ENCODE measurements at regions not wholly inside any gene's neighbourhood (a gene's known extent, or its start where the extent isn't known, plus 50 kb on each side); places are given as distances from the start of the nearest gene placed in this dataset.
"Not testable (repeated sequence)": the region's sequence is repeated elsewhere in the genome, so short reads cannot be mapped to it uniquely, and the experiment has no call there.

DNA sequence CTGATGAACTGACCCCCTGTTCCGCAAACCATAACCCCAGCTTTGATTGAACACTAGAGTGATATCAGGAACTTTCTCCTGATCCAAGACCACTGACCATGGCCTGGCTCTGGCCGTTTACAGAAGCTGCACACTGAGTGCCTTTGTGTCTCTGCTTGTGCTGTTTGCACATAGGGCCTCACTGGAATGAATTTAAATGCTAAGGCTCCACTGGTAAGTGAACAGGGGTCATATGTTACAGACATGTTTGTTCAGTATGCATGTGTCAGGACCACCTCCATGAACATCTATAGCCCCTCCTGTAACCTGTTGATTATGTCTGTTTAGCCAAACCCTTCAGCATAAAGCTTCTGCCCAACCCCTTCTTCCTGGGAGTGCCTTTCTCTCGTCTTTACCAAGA is 1239.8 kb downstream of the TMEM121 start:
- WGBS, 2 donors: 42 to 45% methylated on average over 3 of the region's 3 CpGs
- DNase-seq: no peak

DNA sequence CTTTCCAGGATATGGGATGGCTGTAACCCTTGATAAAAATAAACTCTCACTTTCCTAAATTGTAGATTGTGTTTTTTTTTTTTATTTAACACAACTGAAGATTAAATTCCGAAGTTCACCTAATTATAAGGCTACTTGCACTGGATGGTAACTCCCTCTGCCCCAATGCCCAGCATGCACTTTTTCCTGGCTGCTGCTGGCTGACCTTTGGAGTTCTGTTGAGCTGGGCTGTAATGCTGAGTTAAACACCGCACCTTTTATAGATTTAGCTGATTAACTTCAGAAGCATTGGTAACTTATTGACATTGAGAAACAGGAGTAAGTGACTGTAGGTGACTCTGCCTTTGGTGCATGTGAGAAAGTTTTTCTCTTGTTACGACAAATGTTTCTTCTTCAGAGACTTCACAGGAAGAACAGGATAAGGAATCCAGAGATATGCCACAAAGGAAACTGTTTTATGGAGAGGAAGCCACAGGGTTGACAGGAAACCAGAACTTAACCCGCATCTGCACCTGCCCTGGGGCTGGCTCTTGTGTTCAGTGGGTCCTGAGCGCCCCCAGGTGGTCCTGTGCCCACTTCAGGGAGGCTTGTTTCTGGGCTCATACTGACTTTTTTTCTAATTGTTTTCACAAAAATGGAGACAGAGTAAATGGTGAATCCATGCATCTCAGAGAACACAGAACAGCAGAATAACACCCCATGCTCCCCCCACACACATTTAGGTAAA is 1240.3 kb downstream of the TMEM121 start:
- H3K27ac ChIP-seq; ATAC-seq; DNase-seq; intact Hi-C loops (cut with DNase I); H3K36me3 ChIP-seq (replicated peaks in 1 of 2; ENCODE audit: insufficient read depth in 1 of 2, low read depth in 2 of 2); H3K9me3 ChIP-seq; H3K27me3 ChIP-seq; H3K4me1 ChIP-seq; H3K4me3 ChIP-seq: not testable (repeated sequence)
- 17 to 33% methylated on average over 5 of the region's 5 CpGs for WGBS, 2 donors

More for the DNA sequence above, 1239.8 kb downstream of the TMEM121 start:
- H3K36me3 ChIP-seq (replicated peaks in 1 of 2; ENCODE audit: insufficient read depth in 1 of 2, low read depth in 2 of 2): no peaks in the 10 kb centered on the region
- H3K4me1 ChIP-seq: no peaks in the 10 kb centered on the region
- H3K27me3 ChIP-seq: no peaks in the 10 kb centered on the region
- no peak for ATAC-seq
- no peaks in the 10 kb centered on the region for H3K9me3 ChIP-seq
- no peak overlapping the region for H3K27ac ChIP-seq
- TF ChIP-seq, protein P1, sequence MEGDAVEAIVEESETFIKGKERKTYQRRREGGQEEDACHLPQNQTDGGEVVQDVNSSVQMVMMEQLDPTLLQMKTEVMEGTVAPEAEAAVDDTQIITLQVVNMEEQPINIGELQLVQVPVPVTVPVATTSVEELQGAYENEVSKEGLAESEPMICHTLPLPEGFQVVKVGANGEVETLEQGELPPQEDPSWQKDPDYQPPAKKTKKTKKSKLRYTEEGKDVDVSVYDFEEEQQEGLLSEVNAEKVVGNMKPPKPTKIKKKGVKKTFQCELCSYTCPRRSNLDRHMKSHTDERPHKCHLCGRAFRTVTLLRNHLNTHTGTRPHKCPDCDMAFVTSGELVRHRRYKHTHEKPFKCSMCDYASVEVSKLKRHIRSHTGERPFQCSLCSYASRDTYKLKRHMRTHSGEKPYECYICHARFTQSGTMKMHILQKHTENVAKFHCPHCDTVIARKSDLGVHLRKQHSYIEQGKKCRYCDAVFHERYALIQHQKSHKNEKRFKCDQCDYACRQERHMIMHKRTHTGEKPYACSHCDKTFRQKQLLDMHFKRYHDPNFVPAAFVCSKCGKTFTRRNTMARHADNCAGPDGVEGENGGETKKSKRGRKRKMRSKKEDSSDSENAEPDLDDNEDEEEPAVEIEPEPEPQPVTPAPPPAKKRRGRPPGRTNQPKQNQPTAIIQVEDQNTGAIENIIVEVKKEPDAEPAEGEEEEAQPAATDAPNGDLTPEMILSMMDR (IDR thresholded peaks at IDR 0.05): no peak
- TF ChIP-seq POLR2A (IDR thresholded peaks at IDR 0.05): no peak
- H3K4me3 ChIP-seq: no peak overlapping the region
- intact Hi-C loops (cut with DNase I): no loop called here

DNA sequence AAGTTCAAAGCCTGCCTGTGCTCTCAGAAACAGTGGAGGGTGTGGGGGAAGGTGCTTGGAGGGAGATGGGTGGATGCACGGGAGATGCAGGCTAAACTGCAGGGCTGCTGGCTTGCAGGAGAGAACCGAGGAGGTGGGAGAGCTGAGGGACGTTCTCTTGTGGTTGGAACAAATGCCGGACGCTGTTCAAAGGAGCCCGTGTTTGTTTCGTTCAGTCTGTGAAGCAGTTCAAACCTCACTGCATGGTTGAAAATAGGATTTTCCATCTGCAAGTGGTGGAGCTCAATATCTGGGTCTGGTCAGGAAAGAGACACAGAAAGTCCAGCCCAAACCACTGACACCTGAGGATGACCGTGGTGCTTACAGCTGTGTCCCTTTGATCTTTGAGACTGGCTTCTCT is 1241.8 kb downstream of the TMEM121 start:
- H3K4me3 ChIP-seq; H3K36me3 ChIP-seq (replicated peaks in 1 of 2; ENCODE audit: insufficient read depth in 1 of 2, low read depth in 2 of 2); DNase-seq; H3K9me3 ChIP-seq; intact Hi-C loops (cut with DNase I); H3K4me1 ChIP-seq; H3K27me3 ChIP-seq; ATAC-seq; H3K27ac ChIP-seq: not testable (repeated sequence)
- 43 to 44% methylated on average over 8 of the region's 8 CpGs for WGBS, 2 donors

DNA sequence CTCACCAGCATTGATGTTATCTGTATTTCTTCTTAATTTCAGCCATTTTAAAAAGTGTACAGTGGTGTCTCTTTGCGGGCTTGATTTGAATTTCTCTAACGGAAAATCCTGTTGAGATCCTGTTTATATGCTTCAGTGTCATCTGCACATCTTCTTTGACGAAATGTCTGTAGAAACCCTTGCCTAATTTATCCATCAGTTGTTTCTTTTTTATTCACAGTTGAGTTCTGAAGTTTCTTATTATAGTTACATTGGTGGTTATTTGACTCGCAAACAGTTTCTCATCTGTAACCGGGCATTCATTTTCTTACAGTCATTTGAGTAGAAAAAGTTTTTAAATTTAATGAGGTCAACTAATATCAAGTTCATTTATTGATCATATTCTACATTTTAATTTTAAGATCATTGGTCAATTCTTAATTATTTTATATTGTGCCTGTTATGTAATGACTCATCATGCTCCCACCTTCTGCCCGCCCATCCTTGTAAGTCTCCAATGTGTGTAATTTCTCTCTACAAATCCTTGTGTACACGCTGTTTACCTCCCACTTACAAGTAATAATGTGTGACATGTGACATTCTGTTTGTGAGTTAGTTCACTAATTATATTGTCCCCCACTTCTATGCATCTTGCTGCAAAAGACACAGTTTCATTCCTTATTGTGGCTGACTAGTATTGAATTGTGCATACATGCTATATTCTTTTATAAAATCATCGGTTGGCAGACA is 1242.8 kb downstream of the TMEM121 start:
- intact Hi-C loops (cut with DNase I); H3K36me3 ChIP-seq (replicated peaks in 1 of 2; ENCODE audit: insufficient read depth in 1 of 2, low read depth in 2 of 2); H3K4me1 ChIP-seq; DNase-seq; ATAC-seq; H3K27me3 ChIP-seq; H3K9me3 ChIP-seq; H3K27ac ChIP-seq; H3K4me3 ChIP-seq: not testable (repeated sequence)
- 46 to 52% methylated on average over 8 of the region's 8 CpGs for WGBS, 2 donors

DNA sequence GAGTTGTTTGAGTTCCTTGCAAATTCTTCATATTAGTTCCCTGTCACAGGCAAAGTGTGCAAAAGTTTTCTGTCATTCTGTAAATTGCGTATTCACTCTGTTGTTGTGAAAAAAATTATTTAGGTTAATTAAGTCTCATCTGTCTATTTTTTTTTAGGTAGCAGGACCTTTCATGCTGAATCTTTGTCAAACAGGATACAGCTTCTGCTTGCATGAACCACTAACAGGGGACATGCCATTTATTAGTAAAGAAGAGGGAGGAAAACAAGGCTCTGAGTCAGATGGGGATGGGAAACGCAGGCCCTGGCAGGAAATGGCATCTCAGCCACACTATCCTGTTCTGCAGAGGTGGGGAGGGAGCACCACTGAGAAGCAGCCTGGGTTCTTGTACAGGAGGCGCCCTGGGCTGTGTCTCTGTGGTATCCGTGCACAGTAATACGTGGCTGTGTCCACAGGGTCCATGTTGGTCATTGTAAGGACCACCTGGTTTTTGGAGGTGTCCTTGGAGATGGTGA is 1243.8 kb downstream of the TMEM121 start:
- ATAC-seq; H3K27ac ChIP-seq; H3K27me3 ChIP-seq; H3K36me3 ChIP-seq (replicated peaks in 1 of 2; ENCODE audit: insufficient read depth in 1 of 2, low read depth in 2 of 2); H3K4me3 ChIP-seq; DNase-seq; H3K9me3 ChIP-seq; intact Hi-C loops (cut with DNase I); H3K4me1 ChIP-seq: not testable (repeated sequence)
- WGBS, 2 donors: 27 to 33% methylated on average over 1 to 2 of the region's 5 CpGs

DNA sequence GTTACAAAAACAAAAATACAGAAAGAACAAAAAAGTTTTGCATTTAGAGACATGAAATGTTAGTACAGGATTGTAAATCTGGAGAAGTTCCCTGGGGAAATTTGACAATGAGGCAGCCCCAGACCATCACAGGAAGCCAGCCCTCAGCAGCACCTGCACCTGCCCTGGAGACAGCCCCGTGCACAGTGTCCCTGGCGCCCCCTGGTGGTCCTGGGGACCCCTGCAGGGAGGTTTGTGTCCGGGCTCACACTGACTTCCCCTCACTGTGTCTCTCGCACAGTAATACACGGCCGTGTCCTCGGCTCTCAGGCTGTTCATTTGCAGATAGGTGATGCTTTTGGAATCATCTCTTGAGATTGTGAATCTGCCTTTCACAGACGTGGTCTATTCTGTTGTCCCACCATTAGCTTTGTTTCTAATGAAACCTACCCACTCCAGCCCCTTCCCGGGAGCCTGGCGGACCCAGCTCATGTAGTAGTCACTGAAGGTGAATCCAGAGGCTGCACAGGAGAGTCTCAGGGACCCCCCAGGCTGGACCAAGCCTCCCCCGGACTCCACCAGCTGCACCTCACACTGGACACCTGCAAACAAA is 1248.6 kb downstream of the TMEM121 start:
- H3K36me3 ChIP-seq (replicated peaks in 1 of 2; ENCODE audit: insufficient read depth in 1 of 2, low read depth in 2 of 2); H3K4me1 ChIP-seq; H3K27me3 ChIP-seq; ATAC-seq; intact Hi-C loops (cut with DNase I); H3K4me3 ChIP-seq; H3K9me3 ChIP-seq; H3K27ac ChIP-seq: not testable (repeated sequence)
- 34 to 40% methylated on average over 11 of the region's 11 CpGs for WGBS, 2 donors
- peak; percentile 41 to 61 (median 46) for DNase-seq
- TF ChIP-seq, protein P1 (IDR thresholded peaks at IDR 0.05): peak; percentile 29 to 57 (median 38)

Data from body of pancreas (tissue), 4 donors.